GM18498 (cell line): ENCODE measurements at regions not wholly inside any gene's neighbourhood (a gene's known extent, or its start where the extent isn't known, plus 50 kb on each side); places are given as distances from the start of the nearest gene placed in this dataset.
"Not testable (repeated sequence)": the region's sequence is repeated elsewhere in the genome, so short reads cannot be mapped to it uniquely, and the experiment has no call there.

Source experiments
- ATAC-seq: cut with Tn5 transposase; IDR thresholded peaks from one replicate; pipeline ENCODE4 v1.9.1; 2021; ENCODE audit warnings: mild to moderate bottlenecking, moderate library complexity; ENCODE audit not compliant: unreplicated experiment

DNA sequence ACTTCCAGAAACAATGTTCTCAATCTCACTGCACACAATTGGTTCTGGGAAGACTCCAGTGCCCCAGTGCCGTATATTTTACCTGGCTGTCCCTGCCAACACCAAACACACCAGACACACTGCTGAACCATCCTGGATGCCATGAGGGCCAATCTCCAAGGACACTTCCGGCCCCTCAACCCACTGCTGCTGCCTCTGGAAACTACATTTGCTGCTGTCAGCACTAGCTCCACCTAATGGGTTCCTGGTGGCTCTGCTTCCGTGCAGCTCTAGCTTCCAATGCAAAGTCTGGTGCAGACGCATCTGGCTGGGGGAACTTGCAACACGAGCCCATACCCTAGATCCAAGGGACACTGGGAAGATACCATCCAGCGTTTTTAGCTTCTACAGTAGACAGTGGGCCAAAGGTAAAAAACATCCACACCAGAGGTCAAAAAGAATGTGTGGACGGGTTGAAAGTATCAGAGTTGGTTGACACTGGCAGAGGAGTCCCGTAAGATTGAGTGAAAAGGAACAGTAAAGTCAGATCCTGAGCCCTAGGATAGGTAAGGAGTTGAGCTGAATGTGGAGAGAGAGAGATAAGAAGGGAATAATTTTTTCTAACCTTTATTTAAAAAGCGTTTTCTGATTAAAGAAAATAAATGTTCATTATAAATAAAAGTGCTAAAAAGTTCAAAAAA is 99.7 kb upstream of the KIF2A start:
- ATAC-seq = no peak

GRCh38 chr5:62208218-62208852 is 97.7 kb upstream of the KIF2A start:
- no peak for ATAC-seq

DNA sequence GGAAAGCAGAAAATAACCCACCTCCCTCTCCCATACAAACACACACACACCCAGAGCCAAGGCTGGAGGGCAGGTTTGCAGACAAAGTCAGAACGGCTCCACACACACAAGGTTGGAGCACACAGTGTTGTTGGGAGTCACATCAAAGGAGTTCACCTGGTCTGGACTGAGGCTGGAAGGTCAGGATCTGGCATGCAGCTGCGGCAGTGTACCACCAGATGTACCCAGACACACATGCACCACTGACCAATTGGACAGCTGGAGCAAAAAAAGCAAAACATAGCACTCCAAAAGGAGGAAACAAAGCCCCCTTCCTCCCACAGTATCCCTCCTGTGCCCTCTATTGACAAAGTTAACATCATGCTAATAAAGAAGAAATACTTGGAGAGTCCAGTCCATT is 94.6 kb upstream of the KIF2A start:
- no peak for ATAC-seq

DNA sequence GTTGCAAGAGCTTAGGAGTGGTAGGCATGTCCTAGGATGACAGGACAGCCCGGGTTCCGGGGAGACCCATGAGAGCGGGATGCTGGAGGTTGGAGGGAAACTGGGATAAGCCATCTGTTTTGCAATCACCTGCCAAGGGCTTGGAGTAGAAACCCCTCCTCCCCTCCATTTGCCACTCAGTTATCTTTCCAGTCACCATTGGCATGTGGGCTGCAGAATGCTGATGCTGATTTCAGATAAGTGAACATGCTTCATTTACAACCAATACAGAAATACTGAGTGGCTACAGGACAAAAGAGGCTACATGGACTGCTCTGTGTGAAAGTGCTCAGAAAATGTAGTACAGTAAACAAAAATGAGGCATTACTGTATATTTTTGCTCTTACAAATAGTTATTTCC is 93.4 kb upstream of the KIF2A start:
- no peak for ATAC-seq

DNA sequence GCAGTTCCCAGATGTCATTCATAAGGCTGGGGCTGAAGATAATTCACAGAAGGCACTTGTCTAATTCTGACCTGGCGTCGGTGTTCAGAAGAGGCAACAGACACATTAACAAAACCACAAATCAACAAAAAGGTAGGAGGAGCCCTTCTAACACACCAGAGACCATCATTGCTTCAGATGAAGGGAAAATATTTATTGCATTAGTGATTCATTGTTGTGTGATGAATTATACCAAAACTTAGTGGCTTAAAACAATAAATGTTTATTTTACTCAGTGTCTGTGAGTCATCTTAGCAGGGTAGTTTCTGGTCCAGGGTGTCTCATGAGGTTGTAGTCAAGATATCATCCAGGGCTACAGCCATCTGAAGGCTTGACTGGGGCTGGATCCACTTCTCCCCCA is 91.3 kb upstream of the KIF2A start:
- ATAC-seq = no peak

GRCh38 chr5:62216603-62217002 is 89.4 kb upstream of the KIF2A start:
- ATAC-seq = not testable (repeated sequence)

GRCh38 chr5:62217095-62217494 is 88.9 kb upstream of the KIF2A start:
- not testable (repeated sequence) for ATAC-seq

- not testable (repeated sequence) for ATAC-seq
These were observed 87.1 kb upstream of the KIF2A start for GRCh38 chr5:62218860-62219259.

GRCh38 chr5:62221881-62222280 is 84.1 kb upstream of the KIF2A start:
- ATAC-seq = not testable (repeated sequence)

DNA sequence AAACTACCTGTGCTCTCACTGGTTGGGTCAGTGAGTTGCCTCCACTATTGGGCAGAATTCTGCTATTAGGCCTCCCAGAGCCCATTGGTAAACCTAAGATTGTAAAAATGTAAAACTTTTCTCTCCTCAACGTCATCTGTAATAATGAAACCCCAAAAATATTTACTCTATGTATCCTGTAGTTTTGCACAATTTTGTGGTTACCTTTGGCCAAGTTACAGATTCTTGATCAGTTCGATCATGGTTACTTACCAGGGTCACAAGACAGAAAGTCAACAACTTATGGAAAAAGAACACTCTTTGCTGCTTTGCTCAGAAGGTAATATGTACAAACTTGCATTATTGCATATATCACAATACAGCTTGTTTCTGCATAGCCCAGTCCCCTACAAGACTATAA is 83.7 kb upstream of the KIF2A start:
- ATAC-seq = not testable (repeated sequence)

DNA sequence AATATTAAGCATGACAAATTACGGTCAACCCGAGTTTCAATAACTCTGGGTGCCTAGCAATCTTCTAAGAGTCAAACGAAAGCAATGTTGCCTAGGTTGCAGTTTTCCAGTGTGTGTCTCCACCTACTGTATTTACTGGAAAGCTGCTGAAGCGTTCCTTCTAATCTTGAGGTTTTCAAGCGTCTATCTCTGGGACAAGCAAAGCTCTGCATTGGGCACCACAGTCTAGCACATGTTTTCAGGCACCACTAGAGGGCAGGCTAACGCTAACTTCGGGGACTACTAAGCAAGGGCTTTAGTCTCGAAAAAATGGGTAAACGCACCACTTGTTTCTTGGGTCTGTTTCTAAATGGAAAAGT is 82.7 kb upstream of the KIF2A start:
- ATAC-seq = peak; percentile 92

DNA sequence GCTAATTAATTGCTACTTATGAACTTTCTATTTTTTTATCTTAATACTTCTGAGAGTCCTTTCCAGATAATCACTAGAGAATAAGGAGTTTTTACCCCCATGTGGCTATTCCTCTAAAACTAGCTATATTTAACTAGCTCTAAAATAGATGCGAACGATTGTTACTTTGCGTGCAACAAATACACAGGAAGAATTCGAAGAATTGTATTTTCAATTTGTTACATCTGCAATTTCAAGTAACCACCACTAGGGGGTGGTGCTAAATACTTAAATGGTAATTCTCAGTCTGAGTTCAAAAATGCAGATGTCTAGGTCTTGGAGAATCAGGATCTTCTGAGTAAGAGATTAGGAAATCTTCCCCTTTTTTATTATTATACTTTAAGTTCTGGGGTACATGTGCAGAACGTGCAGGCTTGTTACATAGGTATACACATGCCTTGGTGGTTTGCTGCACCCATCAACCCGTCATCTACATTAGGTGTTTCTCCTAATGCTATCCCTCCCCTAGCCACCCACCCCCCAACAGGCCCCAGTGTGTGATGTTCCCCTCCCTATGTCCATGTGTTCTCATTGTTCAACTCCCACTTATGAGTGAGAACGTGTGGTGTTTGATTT is 80.9 kb upstream of the KIF2A start:
- ATAC-seq = not testable (repeated sequence)

DNA sequence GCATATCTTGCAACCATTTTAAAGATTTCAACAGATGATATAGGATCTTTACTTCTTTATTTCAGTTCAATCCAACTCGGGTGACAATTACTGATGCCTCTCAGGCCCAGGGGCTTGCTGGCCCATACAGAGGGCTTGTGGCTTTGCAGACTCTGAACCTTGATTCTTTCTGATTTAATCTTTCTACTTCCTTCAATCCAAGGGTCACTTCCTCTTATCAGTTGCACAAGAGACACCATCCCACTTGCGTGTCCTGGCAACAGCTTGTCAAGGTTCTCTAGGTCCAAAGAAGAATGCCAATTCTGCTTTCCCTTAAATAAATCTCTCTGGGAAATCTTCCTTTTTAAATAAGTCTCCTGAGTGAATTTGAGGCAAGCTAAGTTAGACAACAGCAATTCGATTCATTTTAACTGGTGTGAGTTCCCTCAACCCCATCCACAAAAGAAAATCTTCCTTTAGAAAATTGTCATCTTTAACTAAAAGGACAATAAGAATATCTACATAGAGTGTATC is 75.1 kb upstream of the KIF2A start:
- not testable (repeated sequence) for ATAC-seq

GRCh38 chr5:62231576-62231975 is 74.4 kb upstream of the KIF2A start:
- ATAC-seq = no peak

- ATAC-seq = not testable (repeated sequence)
These were observed 73.8 kb upstream of the KIF2A start for GRCh38 chr5:62232218-62232617.

DNA sequence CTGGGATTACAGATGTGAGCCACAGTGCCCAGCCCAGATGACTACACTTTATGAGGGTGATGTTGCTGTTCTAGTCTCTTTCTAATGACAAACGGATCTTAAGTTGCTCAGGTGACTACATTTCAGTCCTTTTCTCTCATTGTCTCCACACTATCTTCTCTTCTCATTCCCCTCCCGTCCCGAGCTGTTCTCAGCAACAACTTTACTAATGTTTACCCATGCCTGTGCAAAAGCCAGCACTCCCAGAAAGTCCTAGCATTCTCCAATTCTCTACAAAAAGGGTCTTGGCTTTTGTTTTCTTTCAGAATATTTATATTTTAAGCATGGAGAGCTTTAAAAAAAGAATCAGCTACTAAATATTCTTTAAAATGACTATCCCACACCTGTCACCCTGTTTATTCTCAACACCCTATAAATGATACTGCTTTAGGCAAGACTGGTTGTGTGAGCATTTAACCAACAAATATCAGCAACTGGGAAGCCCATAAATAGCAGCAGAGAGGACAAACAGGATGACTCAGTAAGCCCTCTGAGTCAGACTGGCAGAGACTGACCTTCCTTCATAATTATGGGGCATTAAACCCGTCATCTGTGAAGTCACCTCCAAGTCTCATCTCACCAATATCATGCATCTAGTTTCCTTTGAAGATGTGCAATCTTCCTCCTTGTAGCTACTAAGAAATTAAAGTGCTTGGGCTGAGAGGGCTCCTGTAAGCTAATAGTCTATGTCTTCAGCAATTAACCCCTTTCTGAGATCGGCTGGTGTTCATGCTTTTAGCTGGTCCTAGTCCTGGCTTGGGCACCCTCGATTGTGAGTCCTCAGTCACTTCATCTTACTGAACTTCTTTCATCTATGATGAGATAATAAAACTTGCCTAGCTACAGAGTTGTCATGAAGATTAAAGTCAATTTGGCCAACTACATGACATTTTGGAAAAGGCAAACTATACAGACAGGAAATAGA is 72.6 kb upstream of the KIF2A start:
- ATAC-seq = peak; percentile 64

GRCh38 chr5:62236593-62236992 is 69.4 kb upstream of the KIF2A start:
- ATAC-seq = peak; percentile 74

- not testable (repeated sequence) for ATAC-seq
These were observed 68.1 kb upstream of the KIF2A start for GRCh38 chr5:62237944-62238343.

DNA sequence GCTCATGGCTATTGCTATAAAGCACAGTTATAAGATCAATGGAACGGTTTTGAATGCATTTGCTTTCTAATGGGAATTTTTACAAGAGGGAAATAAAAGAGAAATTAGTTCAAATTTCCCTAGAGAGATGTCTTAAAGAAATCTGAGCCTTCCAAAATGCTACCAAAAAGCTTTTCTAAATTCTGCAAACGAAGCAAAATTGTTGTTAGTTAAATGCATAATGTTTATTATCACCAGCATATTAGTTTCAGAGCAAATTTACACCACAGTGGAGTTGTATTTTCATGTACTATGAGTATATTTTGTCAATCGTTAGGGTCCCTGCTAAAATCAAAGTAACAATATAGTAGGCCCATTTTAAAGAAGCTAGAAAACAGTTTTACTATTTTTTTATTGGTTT is 67.4 kb upstream of the KIF2A start:
- ATAC-seq = not testable (repeated sequence)

DNA sequence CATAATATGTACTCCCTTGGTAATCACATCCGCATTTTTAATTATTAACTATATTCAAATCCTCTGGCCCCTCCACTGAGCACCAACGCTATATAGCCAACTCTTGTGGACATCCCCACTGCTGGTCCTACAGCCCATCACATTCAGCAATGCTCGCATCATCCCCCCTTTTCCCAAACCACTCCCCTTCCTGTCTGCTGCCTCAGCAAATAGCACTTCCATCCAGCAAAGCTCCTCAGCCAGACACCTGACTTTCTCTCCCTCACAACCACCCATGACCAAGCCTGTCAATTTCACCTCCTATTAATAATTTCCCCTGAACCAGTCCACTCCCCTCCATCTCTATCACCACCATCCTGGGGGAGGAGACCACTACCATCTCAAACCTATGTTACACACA is 65.5 kb upstream of the KIF2A start:
- ATAC-seq = not testable (repeated sequence)

DNA sequence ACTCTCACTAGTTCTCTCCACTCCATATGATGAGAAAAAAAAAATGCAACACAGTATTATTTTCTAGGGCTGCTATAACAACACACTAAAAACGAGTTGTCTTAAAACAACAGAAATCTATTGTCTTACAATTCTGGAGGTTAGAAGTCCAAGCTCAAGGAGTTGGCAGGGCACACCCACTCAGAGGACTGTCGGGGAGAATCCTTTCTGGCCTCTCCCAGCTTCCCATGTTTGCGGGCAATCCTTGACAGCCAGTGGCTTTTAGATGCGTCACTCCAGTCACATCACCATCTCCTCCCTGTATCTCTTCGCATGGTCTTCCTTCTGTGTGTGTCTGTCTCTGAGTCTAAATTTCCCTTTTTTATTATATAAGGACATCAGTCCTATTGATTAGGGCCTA is 64.0 kb upstream of the KIF2A start:
- ATAC-seq = not testable (repeated sequence)
